HepG2 (cell line): ENCODE measurements at regions not wholly inside any gene's neighbourhood (a gene's known extent, or its start where the extent isn't known, plus 50 kb on each side); places are given as distances from the start of the nearest gene placed in this dataset.

Source experiments
- CEBPZ ChIP-seq: IDR thresholded peaks from 2 replicates; pipeline ENCODE4 v1.6.1; 2012; ENCODE audit warnings: low read length, improper control_type of control experiment
- ELF3 ChIP-seq: IDR thresholded peaks from 2 replicates; pipeline ENCODE4 v1.6.1; 2016; ENCODE audit warnings: missing genetic modification reagents, missing compliant biosample characterization
- EP300 ChIP-seq, 3 experiments: sonication (generic) in 1 of 3; formaldehyde crosslinking in 1 of 3; IDR thresholded peaks; 2 replicates each; pipeline versions ENCODE4 v1.5.1 to v1.6.1; 2011 to 2020; ENCODE audit warnings: low read depth in 2 of 3, low read length in 2 of 3, borderline replicate concordance in 1 of 3, improper control_type of control experiment in 1 of 3, mild to moderate bottlenecking in 1 of 3, missing genetic modification reagents in 1 of 3, moderate library complexity in 1 of 3
- ISL2 ChIP-seq: sonication (generic); formaldehyde crosslinking; IDR thresholded peaks from 2 replicates; pipeline ENCODE4 v1.5.0; 2020; ENCODE audit warnings: missing genetic modification reagents
- KDM6A ChIP-seq: IDR thresholded peaks from 2 replicates; pipeline ENCODE4 v1.6.1; 2016; ENCODE audit warnings: low read depth
- MAFG ChIP-seq: sonication (generic); formaldehyde crosslinking; IDR thresholded peaks from 2 replicates; pipeline ENCODE4 v1.5.1; 2020; ENCODE audit warnings: mild to moderate bottlenecking, missing genetic modification reagents
- MED1 ChIP-seq: sonication (generic); formaldehyde crosslinking; IDR thresholded peaks from 2 replicates; pipeline ENCODE4 v1.4.0; 2020; ENCODE audit warnings: missing genetic modification reagents
- NBN ChIP-seq: fragments of 450-650 bp; conservative IDR thresholded peaks from 2 replicates; pipeline ENCODE4 v1.6.1; 2017
- NFKBIZ ChIP-seq: IDR thresholded peaks from 2 replicates; pipeline ENCODE4 v1.6.1; 2018; ENCODE audit warnings: missing genetic modification reagents, missing compliant biosample characterization
- NKX3-1 ChIP-seq: sonication (generic); formaldehyde crosslinking; IDR thresholded peaks from 2 replicates; pipeline ENCODE4 v1.5.0; 2020; ENCODE audit warnings: missing genetic modification reagents
- ONECUT2 ChIP-seq: sonication (generic); formaldehyde crosslinking; IDR thresholded peaks from 2 replicates; pipeline ENCODE4 v1.4.0; 2020; ENCODE audit warnings: missing genetic modification reagents
- PHF5A ChIP-seq: IDR thresholded peaks from one replicate; pipeline ENCODE4 v1.6.1; 2018; ENCODE audit warnings: low read depth, missing genetic modification reagents; ENCODE audit not compliant: unreplicated experiment
- RBAK ChIP-seq: sonication (generic); formaldehyde crosslinking; IDR thresholded peaks from 2 replicates; pipeline ENCODE4 v1.5.1; 2020; ENCODE audit warnings: mild to moderate bottlenecking, missing genetic modification reagents
- RNF219 ChIP-seq: sonication (generic); formaldehyde crosslinking; IDR thresholded peaks from 2 replicates; pipeline ENCODE4 v1.5.0; 2020; ENCODE audit warnings: mild to moderate bottlenecking, missing genetic modification reagents
- SMC3 ChIP-seq: IDR thresholded peaks from 2 replicates; pipeline ENCODE4 v1.6.1; 2011; ENCODE audit warnings: low read length, improper control_type of control experiment
- TBL1XR1 ChIP-seq: fragments of 150-350 bp; IDR thresholded peaks from 2 replicates; pipeline ENCODE4 v1.6.1; 2014; ENCODE audit warnings: borderline replicate concordance, low read length; ENCODE audit not compliant: partially characterized antibody
- TEAD3 ChIP-seq: optimal IDR thresholded peaks from 2 replicates; pipeline ENCODE3; 2016; ENCODE audit warnings: borderline replicate concordance
- TFAP4 ChIP-seq: sonication (generic); IDR thresholded peaks from 2 replicates; pipeline ENCODE4 v1.6.1; 2016; ENCODE audit warnings: low read depth, borderline replicate concordance
- WIZ ChIP-seq: sonication (generic); formaldehyde crosslinking; IDR thresholded peaks from 2 replicates; pipeline ENCODE4 v1.5.1; 2020; ENCODE audit warnings: mild to moderate bottlenecking, missing genetic modification reagents
- ZFP1 ChIP-seq: IDR thresholded peaks from 2 replicates; pipeline ENCODE4 v1.6.1; 2016
- ZFP82 ChIP-seq: sonication (generic); formaldehyde crosslinking; IDR thresholded peaks from 2 replicates; pipeline ENCODE4 v1.5.1; 2020; ENCODE audit warnings: mild to moderate bottlenecking, missing genetic modification reagents, borderline replicate concordance
- ZNF180 ChIP-seq: sonication (generic); formaldehyde crosslinking; IDR thresholded peaks from 2 replicates; pipeline ENCODE4 v1.4.0; 2020; ENCODE audit warnings: low read depth, missing genetic modification reagents, borderline replicate concordance
- ZNF263 ChIP-seq: sonication (generic); formaldehyde crosslinking; IDR thresholded peaks from 2 replicates; pipeline ENCODE4 v1.4.0; 2020; ENCODE audit warnings: missing genetic modification reagents
- ZNF432 ChIP-seq: sonication (generic); formaldehyde crosslinking; IDR thresholded peaks from 2 replicates; pipeline ENCODE4 v1.5.0; 2020; ENCODE audit warnings: missing genetic modification reagents, mild to moderate bottlenecking, borderline replicate concordance
- ZNF598 ChIP-seq: sonication (generic); formaldehyde crosslinking; IDR thresholded peaks from 2 replicates; pipeline ENCODE4 v1.5.1; 2020; ENCODE audit warnings: mild to moderate bottlenecking, missing genetic modification reagents, borderline replicate concordance
- ZNF850 ChIP-seq: sonication (generic); formaldehyde crosslinking; conservative IDR thresholded peaks from 2 replicates; pipeline ENCODE4 v1.9.0; 2021; ENCODE audit warnings: mild to moderate bottlenecking, missing genetic modification reagents
- ZSCAN9 ChIP-seq: IDR thresholded peaks from 2 replicates; pipeline ENCODE4 v1.6.1; 2016; ENCODE audit warnings: borderline replicate concordance

GRCh38 chr2:138110453-138111083 is 146.3 kb downstream of the HNMT start (continued):
- no peak for TF ChIP-seq PHF5A (CRISPR knock-in tag)
- peak; percentile 94 for TF ChIP-seq ELF3 (CRISPR knock-in tag)
- no peak for TF ChIP-seq CEBPZ
- no peak for TF ChIP-seq ZNF432 (CRISPR knock-in tag)
- TF ChIP-seq MED1 (CRISPR knock-in tag), result peak; percentile 95
- TF ChIP-seq ISL2 (CRISPR knock-in tag), result peak; percentile 92
- TF ChIP-seq KDM6A (CRISPR knock-in tag), result peak; percentile 93
- TF ChIP-seq ZNF598 (CRISPR knock-in tag), result no peak
- no peak for TF ChIP-seq MAFG (CRISPR knock-in tag)
- no peak for TF ChIP-seq ZFP82 (CRISPR knock-in tag)
- peak; percentile 75; the same call in 1 of the 2 replicates for TF ChIP-seq ONECUT2 (CRISPR knock-in tag)
- peak; percentile 43; the same call in 1 of the 2 replicates for TF ChIP-seq SMC3
- peak; percentile 89; the same call in 1 of the 2 replicates for TF ChIP-seq ZFP1
- 0 out of 2 replicates have a peak, but pooled peaks have one; percentile 36 for TF ChIP-seq WIZ (CRISPR knock-in tag)
- TF ChIP-seq NFKBIZ, result no peak; the same call in 1 of the 2 replicates
- TF ChIP-seq ZNF850 (CRISPR knock-in tag), result no peak
- no peak for TF ChIP-seq NKX3-1 (CRISPR knock-in tag)
- TF ChIP-seq TBL1XR1, result peak; percentile 89
- TF ChIP-seq TFAP4, result peak; percentile 33; the same call in 1 of the 2 replicates
- peak; percentile 98 for TF ChIP-seq TEAD3 (CRISPR knock-in tag)
- no peak for TF ChIP-seq NBN
- peak; percentile 93 to 99 for TF ChIP-seq EP300 (IDR thresholded peaks at IDR 0.05; ENCODE audit: low read depth in 2 of 2, low read length in 2 of 2)
- TF ChIP-seq EP300 (CRISPR knock-in tag; IDR thresholded peaks at IDR 0.05; ENCODE audit: borderline replicate concordance), result peak; percentile 94
- TF ChIP-seq ZNF263, result no peak
- TF ChIP-seq RBAK (CRISPR knock-in tag), result peak; percentile 87; the same call in 1 of the 2 replicates
- TF ChIP-seq ZSCAN9 (CRISPR knock-in tag), result peak; percentile 81; the same call in 1 of the 2 replicates
- TF ChIP-seq ZNF180 (CRISPR knock-in tag), result no peak
- TF ChIP-seq RNF219, result no peak
